GM19452 (cell line): ENCODE measurements at regions not wholly inside any gene's neighbourhood (a gene's known extent, or its start where the extent isn't known, plus 50 kb on each side); places are given as distances from the start of the nearest gene placed in this dataset.
"Not testable (repeated sequence)": the region's sequence is repeated elsewhere in the genome, so short reads cannot be mapped to it uniquely, and the experiment has no call there.

Experiments used
- ATAC-seq: cut with Tn5 transposase; IDR thresholded peaks from one replicate; pipeline ENCODE4 v1.9.1; 2021; ENCODE audit not compliant: unreplicated experiment

GRCh38 chr9:120338340-120338739, 241.6 kb downstream of the CDK5RAP2 start:
- ATAC-seq, result no peak

GRCh38 chr9:120337131-120337530, 242.8 kb downstream of the CDK5RAP2 start:
- ATAC-seq, result no peak

DNA sequence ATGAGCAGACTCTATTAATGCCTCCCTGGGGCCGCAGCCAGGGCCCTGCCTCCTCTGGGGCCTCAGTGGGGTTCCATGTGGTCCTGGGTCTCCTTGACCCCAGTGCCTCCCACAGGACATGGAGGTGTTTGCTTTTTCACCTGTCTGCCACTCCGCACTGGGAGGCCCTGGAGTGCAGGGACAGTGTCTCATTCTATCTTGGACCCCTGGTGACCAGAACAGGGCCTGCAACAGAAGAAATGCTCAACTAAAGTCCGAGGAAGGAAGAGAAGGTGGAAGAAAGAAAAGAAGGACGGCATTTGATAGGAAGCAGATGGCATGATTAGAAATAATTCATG, 243.2 kb downstream of the CDK5RAP2 start:
- ATAC-seq, result no peak

DNA sequence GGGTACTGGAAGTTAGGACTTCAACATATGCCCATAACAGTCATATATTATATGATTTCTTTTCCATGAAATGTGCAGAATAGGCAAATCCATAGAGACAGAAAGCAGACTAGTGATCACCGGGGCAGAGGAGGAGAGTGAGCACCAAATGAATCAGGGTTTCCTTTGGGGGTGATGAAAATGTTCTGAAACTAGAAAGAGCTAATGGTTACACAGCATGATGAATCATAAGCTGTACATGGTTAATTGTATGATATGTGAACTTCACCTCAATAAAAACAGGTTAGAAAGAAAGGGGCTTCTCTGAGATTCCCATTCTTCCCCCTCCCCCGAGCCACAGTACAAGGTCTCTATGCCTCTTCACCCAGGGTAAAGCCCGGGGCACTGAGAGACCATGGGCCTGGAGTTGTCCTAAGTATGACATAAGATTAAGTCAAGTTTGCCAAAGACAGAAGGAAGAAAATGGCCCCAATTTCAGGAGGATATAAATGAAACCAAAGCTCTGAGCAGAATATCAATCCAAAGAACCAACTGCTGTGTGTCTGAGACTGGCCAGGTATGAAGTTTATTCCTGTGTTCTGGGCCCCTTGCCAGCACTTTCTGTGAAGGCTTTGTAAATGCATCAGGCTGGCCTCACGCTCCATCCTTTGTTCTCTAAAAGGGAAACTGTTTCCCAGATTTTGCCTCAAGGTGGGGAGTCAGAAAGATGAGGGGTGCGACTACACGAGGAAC, 243.8 kb downstream of the CDK5RAP2 start:
- ATAC-seq, result no peak

DNA sequence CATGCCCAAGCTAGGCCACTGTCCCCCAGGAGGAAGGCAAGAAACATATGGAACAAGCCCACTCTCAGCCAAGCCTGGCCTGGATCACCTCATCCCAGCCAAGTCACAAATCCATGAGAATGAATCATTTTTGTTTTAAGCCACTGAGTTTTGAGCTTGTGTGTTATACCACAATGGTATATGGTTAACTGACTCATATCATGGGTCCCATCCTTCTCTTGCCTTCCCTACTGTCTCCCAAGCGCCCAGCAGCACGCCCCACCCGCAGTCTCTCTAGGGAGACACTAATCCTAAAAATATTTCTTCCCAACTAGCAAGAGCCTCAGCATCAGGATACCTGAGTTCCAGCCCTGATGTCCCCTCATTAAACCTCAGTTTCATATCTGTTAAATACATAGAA, 248.1 kb downstream of the CDK5RAP2 start:
- ATAC-seq, result no peak

DNA sequence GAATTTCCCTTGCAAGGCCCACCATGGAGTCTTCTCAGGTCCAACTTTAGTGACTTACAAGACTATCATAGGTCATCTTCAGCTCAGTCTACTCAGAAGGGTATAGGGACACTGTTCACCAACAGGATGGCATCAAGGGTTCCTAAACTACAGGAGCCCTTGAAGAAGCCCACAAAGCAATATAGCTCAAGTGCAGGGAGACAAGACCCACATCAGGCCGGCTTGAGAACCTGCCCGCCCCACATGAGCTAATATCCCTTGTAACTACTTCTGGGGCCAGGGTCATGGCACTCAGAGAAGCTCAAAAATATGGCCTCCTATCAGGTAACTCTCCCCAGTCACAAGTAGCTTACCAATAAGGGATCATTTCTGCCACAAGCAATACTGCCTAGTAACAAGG, 249.9 kb downstream of the CDK5RAP2 start:
- ATAC-seq, result no peak

DNA sequence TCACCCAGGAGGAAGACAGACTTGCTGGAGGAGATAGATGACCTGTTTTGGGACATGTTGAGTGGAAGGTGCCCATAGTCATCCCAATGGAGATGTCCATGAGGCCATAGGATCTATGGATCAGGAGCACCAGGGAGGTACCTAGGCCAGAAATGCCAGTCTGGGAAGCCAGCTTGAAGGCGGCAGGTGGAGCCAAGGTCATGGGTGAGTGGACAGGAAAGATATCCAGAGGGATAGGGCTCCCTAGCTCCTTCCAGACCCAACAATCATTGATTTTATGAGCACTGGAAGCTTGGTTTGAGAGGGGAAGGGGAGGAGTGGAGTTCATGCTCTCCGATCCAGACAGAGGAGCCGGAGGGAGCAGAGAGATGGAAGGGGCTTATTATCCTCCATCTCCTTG, 252.6 kb downstream of the CDK5RAP2 start:
- no peak for ATAC-seq

DNA sequence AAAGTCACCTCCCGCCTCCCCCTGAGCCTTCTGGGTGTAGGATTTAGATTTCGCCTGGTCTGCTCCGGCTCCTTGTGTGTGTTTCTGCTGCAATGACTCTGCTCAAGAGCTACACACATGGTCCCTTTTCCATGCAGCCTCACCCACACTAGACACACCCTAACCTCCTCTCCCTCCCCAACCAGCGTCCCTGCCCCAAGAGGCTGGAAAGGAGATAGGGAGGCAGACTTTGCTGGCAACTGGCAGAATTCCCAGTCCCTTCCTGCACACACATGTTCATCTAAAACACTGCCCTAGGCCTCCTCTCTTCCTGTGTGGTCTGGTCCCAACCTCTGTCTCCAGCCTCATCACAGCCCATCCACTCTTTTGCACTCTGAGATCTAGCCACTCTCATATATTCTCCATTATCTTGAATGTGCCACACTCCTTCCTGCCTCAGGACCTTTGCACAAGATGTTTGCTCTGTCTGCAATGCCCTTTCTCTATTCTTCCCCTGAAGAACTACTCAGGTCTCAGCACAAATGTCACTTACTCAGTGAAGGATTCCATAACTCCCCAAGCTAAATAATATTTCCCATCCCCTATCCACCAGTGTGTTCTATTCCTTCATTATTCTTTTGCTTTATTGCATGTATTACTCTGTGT, 253.8 kb downstream of the CDK5RAP2 start:
- no peak for ATAC-seq

GRCh38 chr9:120324996-120325642, 254.8 kb downstream of the CDK5RAP2 start:
- ATAC-seq, result no peak

DNA sequence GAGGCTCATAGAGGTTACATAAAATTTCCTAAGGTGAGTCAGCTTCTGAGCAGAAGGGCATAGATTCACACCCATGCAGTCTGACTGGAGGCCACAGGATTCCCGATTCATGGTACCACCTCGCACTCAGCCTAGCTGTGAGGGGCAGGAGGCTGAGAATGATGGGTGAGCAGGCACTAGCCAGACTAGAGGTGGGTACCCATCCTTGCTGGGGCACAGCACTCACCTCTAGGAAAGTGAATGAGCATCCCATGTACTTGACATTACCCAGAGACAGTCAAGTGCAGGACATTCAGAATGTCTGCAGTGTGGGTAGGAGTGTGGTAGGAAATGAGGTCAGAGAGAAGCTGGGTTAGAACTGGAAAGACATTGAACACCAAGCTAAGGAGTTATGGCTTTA, 255.5 kb downstream of the CDK5RAP2 start:
- no peak for ATAC-seq

GRCh38 chr9:120323125-120323524, 256.8 kb downstream of the CDK5RAP2 start:
- no peak for ATAC-seq

DNA sequence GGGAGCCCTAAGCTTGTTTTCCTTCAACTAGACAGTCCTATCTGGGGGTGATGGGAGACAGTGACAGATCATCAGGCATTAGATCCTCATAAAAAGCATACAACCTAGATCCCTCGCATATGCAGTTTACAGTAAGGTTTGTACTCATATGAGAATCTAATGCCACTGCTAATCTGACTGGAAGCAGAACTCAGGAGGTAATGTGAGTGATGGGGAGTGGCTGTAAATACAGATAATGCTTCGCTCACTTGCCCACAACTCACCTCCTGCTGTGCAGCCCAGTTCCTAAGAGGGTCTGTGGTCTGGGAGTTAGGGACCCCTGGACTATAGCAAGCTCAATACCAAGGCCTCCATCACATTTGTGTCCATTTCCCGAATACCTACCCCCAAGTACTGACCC, 260.5 kb downstream of the CDK5RAP2 start:
- ATAC-seq, result no peak

GRCh38 chr9:120315154-120315553, 264.8 kb downstream of the CDK5RAP2 start:
- no peak for ATAC-seq

- no peak for ATAC-seq
These were observed 267.9 kb downstream of the CDK5RAP2 start for GRCh38 chr9:120312031-120312430.

DNA sequence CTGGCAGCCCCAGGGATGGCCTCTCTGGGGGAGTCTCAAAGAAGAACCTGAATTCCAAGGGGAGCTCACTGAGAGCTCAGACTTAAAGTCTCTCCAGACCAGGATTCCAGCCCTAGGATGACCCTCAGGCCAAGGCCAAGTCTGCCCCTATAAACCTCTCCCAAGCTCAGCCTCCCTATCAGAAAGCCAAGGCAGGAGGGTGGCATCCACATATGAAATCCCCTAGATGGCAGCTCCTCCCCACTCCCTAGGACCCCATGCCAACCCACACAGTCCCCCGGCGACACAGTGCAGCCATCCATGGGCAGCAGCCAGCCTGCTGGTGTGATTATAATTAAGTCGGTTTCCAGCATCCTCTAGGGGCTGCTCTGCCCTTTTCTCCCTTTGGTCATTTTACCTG, 269.9 kb downstream of the CDK5RAP2 start:
- no peak for ATAC-seq

DNA sequence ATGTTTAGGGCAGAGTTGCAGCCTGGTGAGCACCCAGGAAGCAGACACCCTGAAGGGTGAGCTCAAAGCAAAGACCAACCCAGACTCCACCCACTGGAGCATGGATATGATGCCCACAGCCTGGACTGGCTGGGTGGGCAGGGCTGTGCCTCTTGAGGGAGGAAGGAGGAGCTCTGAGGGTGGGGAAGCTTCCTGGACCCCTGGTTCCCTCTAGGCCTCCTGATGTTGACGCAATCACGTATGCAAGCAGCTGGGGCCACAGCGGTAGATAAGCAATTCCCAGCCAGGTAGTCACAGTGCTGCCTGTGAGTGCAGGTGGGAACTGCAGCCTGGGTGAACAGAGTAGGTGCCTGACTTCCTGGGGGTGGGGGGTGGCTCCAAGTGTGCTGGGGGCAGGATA, 271.5 kb downstream of the CDK5RAP2 start:
- no peak for ATAC-seq

- ATAC-seq, result no peak
These were observed 272.4 kb downstream of the CDK5RAP2 start for GRCh38 chr9:120307599-120307998.

- ATAC-seq, result no peak
These were observed 273.4 kb downstream of the CDK5RAP2 start for GRCh38 chr9:120306561-120306960.

- no peak for ATAC-seq
These were observed 273.9 kb downstream of the CDK5RAP2 start for GRCh38 chr9:120306088-120306487.

GRCh38 chr9:120304896-120305295, 275.1 kb downstream of the CDK5RAP2 start:
- not testable (repeated sequence) for ATAC-seq

GRCh38 chr9:120303519-120303918, 276.4 kb downstream of the CDK5RAP2 start:
- no peak for ATAC-seq

DNA sequence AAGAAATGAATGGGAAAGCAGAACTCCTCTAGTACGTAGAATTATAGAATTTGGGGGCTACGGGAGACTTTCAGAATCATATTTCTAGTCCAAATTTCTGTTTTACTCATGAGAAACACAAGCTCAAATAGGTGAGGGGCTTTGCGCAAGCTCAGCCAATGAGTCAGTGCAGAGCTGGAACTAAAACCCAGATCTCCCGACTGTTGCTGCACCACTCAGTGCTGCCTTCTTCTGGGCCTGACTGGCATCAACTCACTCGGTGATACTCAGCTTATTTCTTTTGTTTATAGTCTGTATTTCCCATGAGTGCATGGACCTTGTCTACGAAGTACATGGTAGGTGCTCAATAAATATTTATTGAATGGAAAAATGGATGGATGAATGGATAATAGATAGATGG, 280.2 kb downstream of the CDK5RAP2 start:
- no peak for ATAC-seq
